SK-N-SH treated with all-trans-retinoic acid at 6 μM for 48 hours (cell line): ENCODE measurements at regions not wholly inside any gene's neighbourhood (a gene's known extent, or its start where the extent isn't known, plus 50 kb on each side); places are given as distances from the start of the nearest gene placed in this dataset.

Experiments used
- ATAC-seq: fragments of 200-7000 bp; cut with Tn5 transposase; 3 replicates; pipeline ENCODE4 v1.9.1; 2020; ENCODE audit warnings: mild to moderate bottlenecking, moderate library complexity
- ARNTL ChIP-seq: fragments of 450-650 bp; formaldehyde crosslinking; IDR thresholded peaks from 2 replicates; pipeline ENCODE4 v1.5.0; 2020; ENCODE audit warnings: low read depth, mild to moderate bottlenecking, moderate library complexity, borderline replicate concordance
- BACH2 ChIP-seq: fragments of 250-450 bp; sonication (Bioruptor Pico); IDR thresholded peaks from 2 replicates; pipeline ENCODE4 v1.9.0; 2021; ENCODE audit warnings: mild to moderate bottlenecking, borderline replicate concordance
- CREB5 ChIP-seq: fragments of 250-450 bp; sonication (Bioruptor Pico); IDR thresholded peaks from 2 replicates; pipeline ENCODE4 v1.5.1; 2020; ENCODE audit warnings: low read depth, mild to moderate bottlenecking, moderate library complexity
- CSDC2 ChIP-seq: fragments of 250-450 bp; sonication (Bioruptor Pico); IDR thresholded peaks from 2 replicates; pipeline ENCODE4 v1.5.0; 2020; ENCODE audit warnings: mild to moderate bottlenecking, moderate library complexity
- ESRRG ChIP-seq: fragments of 250-450 bp; sonication (Bioruptor Pico); IDR thresholded peaks from 2 replicates; pipeline ENCODE4 v1.6.1; 2021; ENCODE audit warnings: mild to moderate bottlenecking
- GLIS3 ChIP-seq: fragments of 250-450 bp; sonication (Bioruptor Pico); IDR thresholded peaks from 2 replicates; pipeline ENCODE4 v1.5.0; 2020; ENCODE audit warnings: mild to moderate bottlenecking, moderate library complexity
- ISL1 ChIP-seq: fragments of 250-450 bp; sonication (Bioruptor Pico); IDR thresholded peaks from 2 replicates; pipeline ENCODE4 v2.1.2; 2022; ENCODE audit warnings: mild to moderate bottlenecking, moderate library complexity
- OSR1 ChIP-seq: fragments of 250-450 bp; sonication (Bioruptor Pico); IDR thresholded peaks from 2 replicates; pipeline ENCODE4 v1.8.0; 2022; ENCODE audit warnings: moderate library complexity, mild to moderate bottlenecking, inconsistent platforms
- TCF4 ChIP-seq: fragments of 250-450 bp; sonication (Bioruptor Pico); IDR thresholded peaks from 2 replicates; pipeline ENCODE4 v1.8.0; 2021; ENCODE audit warnings: mild to moderate bottlenecking, moderate library complexity, borderline replicate concordance
- TOX ChIP-seq: fragments of 250-450 bp; sonication (Bioruptor Pico); IDR thresholded peaks from 2 replicates; pipeline ENCODE4 v1.8.0; 2021; ENCODE audit warnings: mild to moderate bottlenecking, moderate library complexity, borderline replicate concordance
- ZC3H10 ChIP-seq: fragments of 250-450 bp; sonication (Bioruptor Pico); IDR thresholded peaks from 2 replicates; pipeline ENCODE4 v1.5.1; 2021; ENCODE audit warnings: mild to moderate bottlenecking, moderate library complexity
- ZFP3 ChIP-seq: fragments of 250-450 bp; sonication (Bioruptor Pico); IDR thresholded peaks from 2 replicates; pipeline ENCODE4 v1.5.0; 2020; ENCODE audit warnings: mild to moderate bottlenecking, moderate library complexity
- ZNF565 ChIP-seq: fragments of 450-650 bp; formaldehyde crosslinking; conservative IDR thresholded peaks from 2 replicates; pipeline ENCODE4 v1.5.0; 2020; ENCODE audit warnings: low read depth, mild to moderate bottlenecking, moderate library complexity
- ZNF70 ChIP-seq: fragments of 450-650 bp; formaldehyde crosslinking; IDR thresholded peaks from 2 replicates; pipeline ENCODE4 v1.5.0; 2020; ENCODE audit warnings: mild to moderate bottlenecking, moderate library complexity
- ZNF8 ChIP-seq: fragments of 450-650 bp; formaldehyde crosslinking; IDR thresholded peaks from 2 replicates; pipeline ENCODE4 v1.5.0; 2020; ENCODE audit warnings: mild to moderate bottlenecking, moderate library complexity
- TF ChIP-seq, protein P1 (sequence below): fragments of 250-450 bp; sonication (Bioruptor Pico); IDR thresholded peaks from 2 replicates; pipeline ENCODE4 v1.8.0; 2020; ENCODE audit warnings: mild to moderate bottlenecking, moderate library complexity, borderline replicate concordance
- TF ChIP-seq, protein P2 (sequence below): fragments of 250-450 bp; sonication (Bioruptor Pico); IDR thresholded peaks from 2 replicates; pipeline ENCODE4 v1.5.0; 2020; ENCODE audit warnings: mild to moderate bottlenecking, moderate library complexity
- TF ChIP-seq, protein P3 (sequence below): fragments of 250-450 bp; sonication (Bioruptor Pico); IDR thresholded peaks from 2 replicates; pipeline ENCODE4 v1.8.0; 2021; ENCODE audit warnings: low read depth, mild to moderate bottlenecking, moderate library complexity, borderline replicate concordance

- ATAC-seq: no peak
These were observed 54.6 kb upstream of the SAMSN1 start for GRCh38 chr21:14600569-14601297.

GRCh38 chr21:14598065-14598464, 52.0 kb upstream of the SAMSN1 start:
- ATAC-seq: no peak
- TF ChIP-seq, protein P1, sequence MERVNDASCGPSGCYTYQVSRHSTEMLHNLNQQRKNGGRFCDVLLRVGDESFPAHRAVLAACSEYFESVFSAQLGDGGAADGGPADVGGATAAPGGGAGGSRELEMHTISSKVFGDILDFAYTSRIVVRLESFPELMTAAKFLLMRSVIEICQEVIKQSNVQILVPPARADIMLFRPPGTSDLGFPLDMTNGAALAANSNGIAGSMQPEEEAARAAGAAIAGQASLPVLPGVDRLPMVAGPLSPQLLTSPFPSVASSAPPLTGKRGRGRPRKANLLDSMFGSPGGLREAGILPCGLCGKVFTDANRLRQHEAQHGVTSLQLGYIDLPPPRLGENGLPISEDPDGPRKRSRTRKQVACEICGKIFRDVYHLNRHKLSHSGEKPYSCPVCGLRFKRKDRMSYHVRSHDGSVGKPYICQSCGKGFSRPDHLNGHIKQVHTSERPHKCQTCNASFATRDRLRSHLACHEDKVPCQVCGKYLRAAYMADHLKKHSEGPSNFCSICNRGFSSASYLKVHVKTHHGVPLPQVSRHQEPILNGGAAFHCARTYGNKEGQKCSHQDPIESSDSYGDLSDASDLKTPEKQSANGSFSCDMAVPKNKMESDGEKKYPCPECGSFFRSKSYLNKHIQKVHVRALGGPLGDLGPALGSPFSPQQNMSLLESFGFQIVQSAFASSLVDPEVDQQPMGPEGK (CRISPR knock-in tag): no peak
- TF ChIP-seq ZNF70 (CRISPR knock-in tag) (no peak), OSR1 (no peak), ARNTL (CRISPR knock-in tag) (no peak), CSDC2 (CRISPR knock-in tag) (no peak)

More at GRCh38 chr21:14600569-14601297, 54.6 kb upstream of the SAMSN1 start:
- no peak for TF ChIP-seq ZNF70 (CRISPR knock-in tag)
- no peak for TF ChIP-seq ZFP3
- TF ChIP-seq, protein P2, sequence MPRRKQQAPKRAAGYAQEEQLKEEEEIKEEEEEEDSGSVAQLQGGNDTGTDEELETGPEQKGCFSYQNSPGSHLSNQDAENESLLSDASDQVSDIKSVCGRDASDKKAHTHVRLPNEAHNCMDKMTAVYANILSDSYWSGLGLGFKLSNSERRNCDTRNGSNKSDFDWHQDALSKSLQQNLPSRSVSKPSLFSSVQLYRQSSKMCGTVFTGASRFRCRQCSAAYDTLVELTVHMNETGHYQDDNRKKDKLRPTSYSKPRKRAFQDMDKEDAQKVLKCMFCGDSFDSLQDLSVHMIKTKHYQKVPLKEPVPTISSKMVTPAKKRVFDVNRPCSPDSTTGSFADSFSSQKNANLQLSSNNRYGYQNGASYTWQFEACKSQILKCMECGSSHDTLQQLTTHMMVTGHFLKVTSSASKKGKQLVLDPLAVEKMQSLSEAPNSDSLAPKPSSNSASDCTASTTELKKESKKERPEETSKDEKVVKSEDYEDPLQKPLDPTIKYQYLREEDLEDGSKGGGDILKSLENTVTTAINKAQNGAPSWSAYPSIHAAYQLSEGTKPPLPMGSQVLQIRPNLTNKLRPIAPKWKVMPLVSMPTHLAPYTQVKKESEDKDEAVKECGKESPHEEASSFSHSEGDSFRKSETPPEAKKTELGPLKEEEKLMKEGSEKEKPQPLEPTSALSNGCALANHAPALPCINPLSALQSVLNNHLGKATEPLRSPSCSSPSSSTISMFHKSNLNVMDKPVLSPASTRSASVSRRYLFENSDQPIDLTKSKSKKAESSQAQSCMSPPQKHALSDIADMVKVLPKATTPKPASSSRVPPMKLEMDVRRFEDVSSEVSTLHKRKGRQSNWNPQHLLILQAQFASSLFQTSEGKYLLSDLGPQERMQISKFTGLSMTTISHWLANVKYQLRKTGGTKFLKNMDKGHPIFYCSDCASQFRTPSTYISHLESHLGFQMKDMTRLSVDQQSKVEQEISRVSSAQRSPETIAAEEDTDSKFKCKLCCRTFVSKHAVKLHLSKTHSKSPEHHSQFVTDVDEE (CRISPR knock-in tag): no peak
- TF ChIP-seq ISL1 (CRISPR knock-in tag): no peak
- no peak for TF ChIP-seq GLIS3 (CRISPR knock-in tag)
- TF ChIP-seq, protein P1 (CRISPR knock-in tag): no peak
- no peak for TF ChIP-seq ZNF565 (CRISPR knock-in tag)
- no peak for TF ChIP-seq TCF4 (CRISPR knock-in tag)
- TF ChIP-seq TOX (CRISPR knock-in tag): no peak
- TF ChIP-seq ZC3H10 (CRISPR knock-in tag): no peak
- no peak for TF ChIP-seq BACH2 (CRISPR knock-in tag)
- TF ChIP-seq, protein P3, sequence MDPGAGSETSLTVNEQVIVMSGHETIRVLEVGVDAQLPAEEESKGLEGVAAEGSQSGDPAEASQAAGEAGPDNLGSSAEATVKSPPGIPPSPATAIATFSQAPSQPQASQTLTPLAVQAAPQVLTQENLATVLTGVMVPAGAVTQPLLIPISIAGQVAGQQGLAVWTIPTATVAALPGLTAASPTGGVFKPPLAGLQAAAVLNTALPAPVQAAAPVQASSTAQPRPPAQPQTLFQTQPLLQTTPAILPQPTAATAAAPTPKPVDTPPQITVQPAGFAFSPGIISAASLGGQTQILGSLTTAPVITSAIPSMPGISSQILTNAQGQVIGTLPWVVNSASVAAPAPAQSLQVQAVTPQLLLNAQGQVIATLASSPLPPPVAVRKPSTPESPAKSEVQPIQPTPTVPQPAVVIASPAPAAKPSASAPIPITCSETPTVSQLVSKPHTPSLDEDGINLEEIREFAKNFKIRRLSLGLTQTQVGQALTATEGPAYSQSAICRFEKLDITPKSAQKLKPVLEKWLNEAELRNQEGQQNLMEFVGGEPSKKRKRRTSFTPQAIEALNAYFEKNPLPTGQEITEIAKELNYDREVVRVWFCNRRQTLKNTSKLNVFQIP (CRISPR knock-in tag): no peak
- TF ChIP-seq ZNF8 (CRISPR knock-in tag): no peak
- no peak for TF ChIP-seq ESRRG (CRISPR knock-in tag)
- no peak for TF ChIP-seq CREB5 (CRISPR knock-in tag)
- no peak for TF ChIP-seq CSDC2 (CRISPR knock-in tag)
